Thyroid gland (tissue), 4 donors: ENCODE measurements at regions not wholly inside any gene's neighbourhood (a gene's known extent, or its start where the extent isn't known, plus 50 kb on each side); places are given as distances from the start of the nearest gene placed in this dataset.

Experiments used
- POLR2A ChIP-seq, 2 donors: fragments of 450-650 bp; IDR thresholded peaks; one replicate each; pipeline ENCODE4 v1.6.1; 2017; ENCODE audit warnings: antibody characterized with exemption in 2 of 2, mild to moderate bottlenecking in 2 of 2, moderate library complexity in 1 of 2
- TF ChIP-seq, protein P1 (sequence below), 6 experiments: fragments of 200-600 bp in 3 of 6; fragments of 450-650 bp in 3 of 6; sonication (generic) in 3 of 6; IDR thresholded peaks; one replicate each; pipeline ENCODE4 v1.5.1; 2016 to 2019; ENCODE audit warnings: antibody characterized with exemption in 6 of 6, mild to moderate bottlenecking in 2 of 6, inconsistent platforms in 1 of 6, moderate library complexity in 1 of 6

DNA sequence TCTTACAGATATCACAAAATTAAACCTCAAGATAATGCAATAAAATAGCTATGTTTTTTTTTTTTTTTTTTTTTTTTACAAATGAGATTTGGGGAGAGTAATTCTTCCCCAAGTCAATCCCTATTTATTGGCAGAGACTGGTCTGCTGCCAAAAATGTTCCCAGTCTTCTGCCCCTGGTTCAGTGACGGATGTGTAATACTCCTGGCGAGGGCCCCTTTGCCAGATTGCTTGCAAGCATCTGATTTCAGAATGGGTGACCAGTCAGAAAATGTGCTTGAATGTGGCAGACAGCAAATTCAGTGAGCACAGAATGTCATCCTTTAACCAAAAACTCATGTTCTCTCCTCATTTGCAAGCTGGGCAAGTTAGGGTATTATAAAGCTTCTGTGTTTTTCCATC, 363.8 kb upstream of the MTNR1B start:
- TF ChIP-seq, protein P1, sequence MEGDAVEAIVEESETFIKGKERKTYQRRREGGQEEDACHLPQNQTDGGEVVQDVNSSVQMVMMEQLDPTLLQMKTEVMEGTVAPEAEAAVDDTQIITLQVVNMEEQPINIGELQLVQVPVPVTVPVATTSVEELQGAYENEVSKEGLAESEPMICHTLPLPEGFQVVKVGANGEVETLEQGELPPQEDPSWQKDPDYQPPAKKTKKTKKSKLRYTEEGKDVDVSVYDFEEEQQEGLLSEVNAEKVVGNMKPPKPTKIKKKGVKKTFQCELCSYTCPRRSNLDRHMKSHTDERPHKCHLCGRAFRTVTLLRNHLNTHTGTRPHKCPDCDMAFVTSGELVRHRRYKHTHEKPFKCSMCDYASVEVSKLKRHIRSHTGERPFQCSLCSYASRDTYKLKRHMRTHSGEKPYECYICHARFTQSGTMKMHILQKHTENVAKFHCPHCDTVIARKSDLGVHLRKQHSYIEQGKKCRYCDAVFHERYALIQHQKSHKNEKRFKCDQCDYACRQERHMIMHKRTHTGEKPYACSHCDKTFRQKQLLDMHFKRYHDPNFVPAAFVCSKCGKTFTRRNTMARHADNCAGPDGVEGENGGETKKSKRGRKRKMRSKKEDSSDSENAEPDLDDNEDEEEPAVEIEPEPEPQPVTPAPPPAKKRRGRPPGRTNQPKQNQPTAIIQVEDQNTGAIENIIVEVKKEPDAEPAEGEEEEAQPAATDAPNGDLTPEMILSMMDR (IDR thresholded peaks at IDR 0.05), result no peak
- no peak for TF ChIP-seq POLR2A (IDR thresholded peaks at IDR 0.05)
